A549 (cell line): ENCODE measurements at regions not wholly inside any gene's neighbourhood (a gene's known extent, or its start where the extent isn't known, plus 50 kb on each side); places are given as distances from the start of the nearest gene placed in this dataset.

ENCODE experiments used
- ATAC-seq, 2 experiments: fragments of 200-7000 bp in 1 of 2; fragments of >200 bp in 1 of 2; cut with Nextera tagmentation in 1 of 2; cut with Tn5 transposase in 1 of 2; 3 replicates each; pipeline versions ENCODE4 v1.8.0 to v1.9.1; 2018 to 2020; ENCODE audit warnings: mild to moderate bottlenecking in 1 of 2, moderate library complexity in 1 of 2
- CTCF ChIA-PET: fragments of 300-600 bp; sonication (Branson Sonifier 250); formaldehyde crosslinking; extraction: SDS; loops from one replicate; lab custom pipeline; 2021; ENCODE audit warnings: antibody characterized with exemption, inconsistent platforms; lab: Yijun Ruan, JAX
- POLR2A ChIA-PET: fragments of 350-600 bp; formaldehyde crosslinking; extraction: SDS; loops from one replicate; lab custom pipeline; 2021; ENCODE audit warnings: antibody characterized with exemption, inconsistent platforms; lab: Yijun Ruan, JAX
- DNase-seq, 2 experiments: peaks; one replicate each; pipeline versions ENCODE4 v3.0.0 to v3.0.0-alpha.2; 2011 to 2016; ENCODE audit warnings: low read depth in 1 of 2, low spot score in 1 of 2
- FAIRE-seq: peaks from 2 replicates; lab custom pipeline; 2011; peaks lifted over from hg19 to GRCh38; lab: Jason Lieb, UNC
- H3K27ac ChIP-seq, 2 experiments: fragments of >200 bp; sonication (Bioruptor Twin); formaldehyde crosslinking; 3 replicates each; pipeline ENCODE4 v1.5.1; 2016 to 2017
- H3K4me1 ChIP-seq: fragments of >200 bp; sonication (Bioruptor Twin); formaldehyde crosslinking; 3 replicates; pipeline ENCODE4 v1.6.1; 2016
- H3K4me2 ChIP-seq: fragments of >200 bp; sonication (Bioruptor Twin); formaldehyde crosslinking; 3 replicates; pipeline ENCODE4 v1.6.1; 2016
- H3K4me3 ChIP-seq: fragments of >200 bp; sonication (Bioruptor Twin); formaldehyde crosslinking; 3 replicates; pipeline ENCODE4 v1.5.1; 2016
- H3K9me3 ChIP-seq: fragments of >200 bp; sonication (Bioruptor Twin); formaldehyde crosslinking; 3 replicates; pipeline ENCODE4 v1.6.1; 2016
- BHLHE40 ChIP-seq: IDR thresholded peaks from 2 replicates; pipeline ENCODE4 v1.6.1; 2012; ENCODE audit warnings: low read depth, low read length, inconsistent platforms
- CHD2 ChIP-seq: fragments of 150-350 bp; IDR thresholded peaks from 2 replicates; pipeline ENCODE4 v1.6.1; 2014; ENCODE audit warnings: low read length; ENCODE audit not compliant: partially characterized antibody
- CHD4 ChIP-seq: fragments of 200-600 bp; sonication (generic); IDR thresholded peaks from 2 replicates; pipeline ENCODE4 v1.6.1; 2016; ENCODE audit warnings: antibody characterized with exemption, mild to moderate bottlenecking, borderline replicate concordance
- EHF ChIP-seq: fragments of 250-450 bp; sonication (Bioruptor Pico); IDR thresholded peaks from 2 replicates; pipeline ENCODE4 v1.5.0; 2020; ENCODE audit warnings: mild to moderate bottlenecking
- EHMT2 ChIP-seq: fragments of 200-600 bp; sonication (generic); IDR thresholded peaks from 2 replicates; pipeline ENCODE4 v1.6.1; 2016; ENCODE audit warnings: antibody characterized with exemption, low read depth, mild to moderate bottlenecking, moderate library complexity
- ESRRA ChIP-seq: fragments of 150-350 bp; IDR thresholded peaks from 2 replicates; pipeline ENCODE4 v1.6.1; 2014; ENCODE audit warnings: mild to moderate bottlenecking, low read length, borderline replicate concordance
- FOXS1 ChIP-seq: fragments of 250-450 bp; sonication (Bioruptor Pico); IDR thresholded peaks from 2 replicates; pipeline ENCODE4 v1.5.0; 2020; ENCODE audit warnings: mild to moderate bottlenecking, moderate library complexity
- GATA3 ChIP-seq: IDR thresholded peaks from 2 replicates; pipeline ENCODE4 v1.6.1; 2012; ENCODE audit warnings: borderline replicate concordance
- HOXA7 ChIP-seq: fragments of 250-450 bp; sonication (Bioruptor Pico); IDR thresholded peaks from 2 replicates; pipeline ENCODE4 v1.5.0; 2020; ENCODE audit warnings: mild to moderate bottlenecking, moderate library complexity
- JUN ChIP-seq, 2 experiments: fragments of >200 bp; sonication (Bioruptor Twin); formaldehyde crosslinking; IDR thresholded peaks; 2 replicates in 1 of 2; 3 replicates in 1 of 2; pipeline ENCODE4 v1.6.1; 2016 to 2017
- JUNB ChIP-seq: fragments of >200 bp; sonication (Bioruptor Twin); formaldehyde crosslinking; IDR thresholded peaks from 2 replicates; pipeline ENCODE4 v1.6.1; 2016
- MAFK ChIP-seq: fragments of 450-650 bp; IDR thresholded peaks from 2 replicates; pipeline ENCODE4 v1.6.1; 2014; ENCODE audit not compliant: partially characterized antibody
- MYC ChIP-seq: IDR thresholded peaks from 2 replicates; pipeline ENCODE4 v1.6.1; 2012; ENCODE audit warnings: mild to moderate bottlenecking, inconsistent platforms, low read length, improper control_type of control experiment, borderline replicate concordance
- NFE2L2 ChIP-seq: fragments of 150-350 bp; conservative IDR thresholded peaks from 2 replicates; pipeline ENCODE4 v1.6.1; 2014; ENCODE audit warnings: low read length
- NPAS2 ChIP-seq: fragments of 250-450 bp; sonication (Bioruptor Pico); IDR thresholded peaks from 2 replicates; pipeline ENCODE4 v1.8.0; 2022; ENCODE audit warnings: mild to moderate bottlenecking, moderate library complexity, borderline replicate concordance
- NR3C1 ChIP-seq: fragments of >200 bp; sonication (Bioruptor Twin); formaldehyde crosslinking; IDR thresholded peaks from 3 replicates; pipeline ENCODE4 v1.6.1; 2017
- PHF8 ChIP-seq: fragments of 200-600 bp; sonication (generic); IDR thresholded peaks from 2 replicates; pipeline ENCODE4 v1.6.1; 2016; ENCODE audit warnings: low read depth, mild to moderate bottlenecking, antibody characterized with exemption, moderate library complexity, borderline replicate concordance
- RAD21 ChIP-seq, 2 experiments: fragments of >200 bp in 1 of 2; sonication (Bioruptor Twin) in 1 of 2; formaldehyde crosslinking in 1 of 2; IDR thresholded peaks in 1 of 2; conservative IDR thresholded peaks in 1 of 2; 2 replicates in 1 of 2; 3 replicates in 1 of 2; pipeline ENCODE4 v1.6.1; 2012 to 2018; ENCODE audit warnings: inconsistent platforms in 1 of 2
- RARB ChIP-seq: fragments of 250-450 bp; sonication (Bioruptor Pico); IDR thresholded peaks from 2 replicates; pipeline ENCODE4 v1.8.0; 2021; ENCODE audit warnings: mild to moderate bottlenecking, moderate library complexity
- SMC3 ChIP-seq: fragments of >200 bp; sonication (Bioruptor Twin); formaldehyde crosslinking; IDR thresholded peaks from 3 replicates; pipeline ENCODE4 v1.6.1; 2018; ENCODE audit warnings: inconsistent platforms
- SREBF2 ChIP-seq: fragments of 450-650 bp; IDR thresholded peaks from 2 replicates; pipeline ENCODE4 v1.6.1; 2014; ENCODE audit warnings: mild to moderate bottlenecking, moderate library complexity
- WGBS: methylation state at CpG from one replicate; pipeline ENCODE4 v1.1.6; 2017; ENCODE audit errors: missing lambda C conversion rate; 5-methylcytosine and 5-hydroxymethylcytosine counted together
- TF ChIP-seq, protein P1 (sequence below): fragments of 450-650 bp; IDR thresholded peaks from 2 replicates; pipeline ENCODE4 v1.6.1; 2014; ENCODE audit warnings: antibody characterized with exemption
- TF ChIP-seq, protein P2 (sequence below): fragments of 250-450 bp; sonication (Bioruptor Pico); IDR thresholded peaks from 2 replicates; pipeline ENCODE4 v1.5.0; 2020; ENCODE audit warnings: low read depth, mild to moderate bottlenecking, moderate library complexity
- TF ChIP-seq, protein P3 (sequence below): fragments of >200 bp; sonication (Bioruptor Twin); formaldehyde crosslinking; IDR thresholded peaks from 3 replicates; pipeline ENCODE4 v1.5.1; 2016
- TF ChIP-seq, protein P4 (sequence below): fragments of 200-600 bp; sonication (generic); IDR thresholded peaks from 2 replicates; pipeline ENCODE4 v1.6.1; 2016; ENCODE audit warnings: antibody characterized with exemption, mild to moderate bottlenecking, moderate library complexity
- TF ChIP-seq, protein P5 (sequence below): fragments of 250-450 bp; sonication (Bioruptor Pico); IDR thresholded peaks from 2 replicates; pipeline ENCODE4 v1.5.0; 2021; ENCODE audit warnings: mild to moderate bottlenecking, moderate library complexity, borderline replicate concordance

DNA sequence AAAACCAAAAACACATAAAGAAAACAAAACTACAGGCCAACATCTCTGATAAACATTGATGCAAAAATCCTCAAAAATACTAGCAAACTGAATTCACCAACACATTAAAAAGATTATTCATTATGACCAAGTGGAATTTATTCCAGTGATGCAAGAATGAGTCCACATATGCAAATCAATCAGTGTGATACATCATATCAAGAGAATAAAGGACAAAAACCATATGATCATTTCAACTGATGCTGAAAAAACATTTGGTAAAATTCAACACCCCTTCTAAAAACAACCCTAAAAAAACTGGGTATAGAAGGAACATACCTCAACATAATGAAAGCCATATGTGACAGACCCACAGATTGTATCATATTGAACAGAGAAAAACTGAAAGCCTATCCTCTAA lies 265.6 kb upstream of the DCBLD2 start:
- CTCF ChIA-PET = no interaction called here
- TF ChIP-seq JUN (IDR thresholded peaks at IDR 0.05) (no peak), CHD2 (no peak), ESRRA (no peak), CHD4 (no peak), EHF (CRISPR knock-in tag) (no peak), SREBF2 (no peak), HOXA7 (no peak), MAFK (no peak), EHMT2 (no peak), NR3C1 (no peak), SMC3 (no peak), NFE2L2 (no peak), RAD21 (conservative IDR thresholded peaks at IDR 0.05 in 1 of 2, IDR thresholded peaks at IDR 0.05 in 1 of 2) (no peak)
- TF ChIP-seq, protein P1, sequence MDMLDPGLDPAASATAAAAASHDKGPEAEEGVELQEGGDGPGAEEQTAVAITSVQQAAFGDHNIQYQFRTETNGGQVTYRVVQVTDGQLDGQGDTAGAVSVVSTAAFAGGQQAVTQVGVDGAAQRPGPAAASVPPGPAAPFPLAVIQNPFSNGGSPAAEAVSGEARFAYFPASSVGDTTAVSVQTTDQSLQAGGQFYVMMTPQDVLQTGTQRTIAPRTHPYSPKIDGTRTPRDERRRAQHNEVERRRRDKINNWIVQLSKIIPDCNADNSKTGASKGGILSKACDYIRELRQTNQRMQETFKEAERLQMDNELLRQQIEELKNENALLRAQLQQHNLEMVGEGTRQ = no peak
- TF ChIP-seq, protein P2, sequence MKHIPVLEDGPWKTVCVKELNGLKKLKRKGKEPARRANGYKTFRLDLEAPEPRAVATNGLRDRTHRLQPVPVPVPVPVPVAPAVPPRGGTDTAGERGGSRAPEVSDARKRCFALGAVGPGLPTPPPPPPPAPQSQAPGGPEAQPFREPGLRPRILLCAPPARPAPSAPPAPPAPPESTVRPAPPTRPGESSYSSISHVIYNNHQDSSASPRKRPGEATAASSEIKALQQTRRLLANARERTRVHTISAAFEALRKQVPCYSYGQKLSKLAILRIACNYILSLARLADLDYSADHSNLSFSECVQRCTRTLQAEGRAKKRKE (CRISPR knock-in tag) = no peak
- TF ChIP-seq, protein P3, sequence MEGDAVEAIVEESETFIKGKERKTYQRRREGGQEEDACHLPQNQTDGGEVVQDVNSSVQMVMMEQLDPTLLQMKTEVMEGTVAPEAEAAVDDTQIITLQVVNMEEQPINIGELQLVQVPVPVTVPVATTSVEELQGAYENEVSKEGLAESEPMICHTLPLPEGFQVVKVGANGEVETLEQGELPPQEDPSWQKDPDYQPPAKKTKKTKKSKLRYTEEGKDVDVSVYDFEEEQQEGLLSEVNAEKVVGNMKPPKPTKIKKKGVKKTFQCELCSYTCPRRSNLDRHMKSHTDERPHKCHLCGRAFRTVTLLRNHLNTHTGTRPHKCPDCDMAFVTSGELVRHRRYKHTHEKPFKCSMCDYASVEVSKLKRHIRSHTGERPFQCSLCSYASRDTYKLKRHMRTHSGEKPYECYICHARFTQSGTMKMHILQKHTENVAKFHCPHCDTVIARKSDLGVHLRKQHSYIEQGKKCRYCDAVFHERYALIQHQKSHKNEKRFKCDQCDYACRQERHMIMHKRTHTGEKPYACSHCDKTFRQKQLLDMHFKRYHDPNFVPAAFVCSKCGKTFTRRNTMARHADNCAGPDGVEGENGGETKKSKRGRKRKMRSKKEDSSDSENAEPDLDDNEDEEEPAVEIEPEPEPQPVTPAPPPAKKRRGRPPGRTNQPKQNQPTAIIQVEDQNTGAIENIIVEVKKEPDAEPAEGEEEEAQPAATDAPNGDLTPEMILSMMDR = no peak
- TF ChIP-seq, protein P4, sequence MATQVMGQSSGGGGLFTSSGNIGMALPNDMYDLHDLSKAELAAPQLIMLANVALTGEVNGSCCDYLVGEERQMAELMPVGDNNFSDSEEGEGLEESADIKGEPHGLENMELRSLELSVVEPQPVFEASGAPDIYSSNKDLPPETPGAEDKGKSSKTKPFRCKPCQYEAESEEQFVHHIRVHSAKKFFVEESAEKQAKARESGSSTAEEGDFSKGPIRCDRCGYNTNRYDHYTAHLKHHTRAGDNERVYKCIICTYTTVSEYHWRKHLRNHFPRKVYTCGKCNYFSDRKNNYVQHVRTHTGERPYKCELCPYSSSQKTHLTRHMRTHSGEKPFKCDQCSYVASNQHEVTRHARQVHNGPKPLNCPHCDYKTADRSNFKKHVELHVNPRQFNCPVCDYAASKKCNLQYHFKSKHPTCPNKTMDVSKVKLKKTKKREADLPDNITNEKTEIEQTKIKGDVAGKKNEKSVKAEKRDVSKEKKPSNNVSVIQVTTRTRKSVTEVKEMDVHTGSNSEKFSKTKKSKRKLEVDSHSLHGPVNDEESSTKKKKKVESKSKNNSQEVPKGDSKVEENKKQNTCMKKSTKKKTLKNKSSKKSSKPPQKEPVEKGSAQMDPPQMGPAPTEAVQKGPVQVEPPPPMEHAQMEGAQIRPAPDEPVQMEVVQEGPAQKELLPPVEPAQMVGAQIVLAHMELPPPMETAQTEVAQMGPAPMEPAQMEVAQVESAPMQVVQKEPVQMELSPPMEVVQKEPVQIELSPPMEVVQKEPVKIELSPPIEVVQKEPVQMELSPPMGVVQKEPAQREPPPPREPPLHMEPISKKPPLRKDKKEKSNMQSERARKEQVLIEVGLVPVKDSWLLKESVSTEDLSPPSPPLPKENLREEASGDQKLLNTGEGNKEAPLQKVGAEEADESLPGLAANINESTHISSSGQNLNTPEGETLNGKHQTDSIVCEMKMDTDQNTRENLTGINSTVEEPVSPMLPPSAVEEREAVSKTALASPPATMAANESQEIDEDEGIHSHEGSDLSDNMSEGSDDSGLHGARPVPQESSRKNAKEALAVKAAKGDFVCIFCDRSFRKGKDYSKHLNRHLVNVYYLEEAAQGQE = no peak
- TF ChIP-seq, all 56 proteins: peak for 0
- H3K4me2 ChIP-seq = no peak overlapping the region
- H3K4me3 ChIP-seq = no peak overlapping the region
- no peaks in the 10 kb centered on the region for H3K4me1 ChIP-seq
- FAIRE-seq (no peak), ATAC-seq (no peak), DNase-seq (no peak)
- no peaks in the 10 kb centered on the region for H3K9me3 ChIP-seq
- POLR2A ChIA-PET = no interaction called here
- no peak overlapping the region for H3K27ac ChIP-seq

DNA sequence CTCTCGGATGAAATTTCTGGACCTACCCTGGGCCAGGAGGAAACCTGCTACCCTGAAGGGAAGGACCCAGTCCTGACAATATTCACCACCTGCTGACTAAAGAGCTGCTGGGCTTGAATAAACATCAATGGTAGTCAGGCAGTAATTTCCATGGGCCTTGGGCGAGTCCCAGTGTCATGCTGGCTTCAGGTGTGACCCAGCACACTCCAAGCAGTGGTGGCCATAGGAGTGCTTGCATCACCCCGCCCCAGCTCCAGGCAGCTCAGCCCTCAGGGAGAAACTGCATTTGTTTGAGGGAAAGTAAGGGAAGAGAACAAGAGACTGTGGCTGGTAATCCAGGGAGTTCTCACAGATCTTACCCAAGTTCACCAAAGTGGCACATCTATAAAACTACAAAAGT lies 261.8 kb upstream of the DCBLD2 start:
- ChIA-PET CTCF (interaction anchor here (1.3 to 2.5 kb wide), 2 partner anchors 10 to 561 kb away, joined by 4 to 14 read pairs; no protein-coding TSS in a partner anchor), POLR2A (no interaction called here)
- Histone ChIP-seq H3K9me3 (peaks cover 13% of the 10 kb centered on the region), H3K4me2 (no peak overlapping the region), H3K27ac (no peak overlapping the region), H3K4me1 (no peaks in the 10 kb centered on the region), H3K4me3 (no peak overlapping the region)
- FAIRE-seq (no peak), ATAC-seq (no peak), DNase-seq (no peak)
- WGBS = 10% methylated on average over 3 of the region's 3 CpGs
- TF ChIP-seq JUNB = no peak
- TF ChIP-seq, protein P5, sequence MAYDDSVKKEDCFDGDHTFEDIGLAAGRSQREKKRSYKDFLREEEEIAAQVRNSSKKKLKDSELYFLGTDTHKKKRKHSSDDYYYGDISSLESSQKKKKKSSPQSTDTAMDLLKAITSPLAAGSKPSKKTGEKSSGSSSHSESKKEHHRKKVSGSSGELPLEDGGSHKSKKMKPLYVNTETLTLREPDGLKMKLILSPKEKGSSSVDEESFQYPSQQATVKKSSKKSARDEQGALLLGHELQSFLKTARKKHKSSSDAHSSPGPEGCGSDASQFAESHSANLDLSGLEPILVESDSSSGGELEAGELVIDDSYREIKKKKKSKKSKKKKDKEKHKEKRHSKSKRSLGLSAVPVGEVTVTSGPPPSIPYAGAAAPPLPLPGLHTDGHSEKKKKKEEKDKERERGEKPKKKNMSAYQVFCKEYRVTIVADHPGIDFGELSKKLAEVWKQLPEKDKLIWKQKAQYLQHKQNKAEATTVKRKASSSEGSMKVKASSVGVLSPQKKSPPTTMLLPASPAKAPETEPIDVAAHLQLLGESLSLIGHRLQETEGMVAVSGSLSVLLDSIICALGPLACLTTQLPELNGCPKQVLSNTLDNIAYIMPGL (CRISPR knock-in tag) = no peak
- TF ChIP-seq MYC = no peak
- TF ChIP-seq GATA3 = no peak
- no peak for TF ChIP-seq PHF8
- TF ChIP-seq BHLHE40 = no peak
- no peak for TF ChIP-seq SMC3
- TF ChIP-seq, protein P4 = no peak
- TF ChIP-seq FOXS1 (CRISPR knock-in tag) = no peak
- TF ChIP-seq JUN (IDR thresholded peaks at IDR 0.05) = no peak
- TF ChIP-seq NPAS2 (CRISPR knock-in tag) = no peak
- no peak for TF ChIP-seq RARB (CRISPR knock-in tag)
- TF ChIP-seq SREBF2 = no peak
